ENCODE measurements at regions not wholly inside any gene's neighbourhood (a gene's known extent, or its start where the extent isn't known, plus 50 kb on each side); places are given as distances from the start of the nearest gene placed in this dataset.

DNA sequence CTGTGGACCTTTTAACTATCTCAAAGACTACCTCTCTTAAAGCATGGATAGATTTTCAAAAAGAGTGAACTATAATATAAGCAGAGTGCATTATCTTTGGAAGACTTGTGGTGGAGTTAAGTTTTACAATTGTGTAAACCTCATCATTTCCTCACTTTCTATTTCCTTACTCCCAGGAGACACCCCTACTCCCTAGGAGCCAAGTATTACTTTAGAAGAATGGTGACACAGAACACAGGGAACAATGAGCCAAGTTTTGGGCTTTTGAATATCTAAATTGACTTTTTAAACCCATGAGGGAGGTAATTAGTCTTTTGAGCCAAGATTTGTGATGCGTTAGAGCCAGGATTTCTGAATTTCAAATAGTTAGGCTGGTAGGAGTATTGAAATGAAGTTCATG is 78.9 kb upstream of the UNC5C start:
- TF ChIP-seq, protein P1, sequence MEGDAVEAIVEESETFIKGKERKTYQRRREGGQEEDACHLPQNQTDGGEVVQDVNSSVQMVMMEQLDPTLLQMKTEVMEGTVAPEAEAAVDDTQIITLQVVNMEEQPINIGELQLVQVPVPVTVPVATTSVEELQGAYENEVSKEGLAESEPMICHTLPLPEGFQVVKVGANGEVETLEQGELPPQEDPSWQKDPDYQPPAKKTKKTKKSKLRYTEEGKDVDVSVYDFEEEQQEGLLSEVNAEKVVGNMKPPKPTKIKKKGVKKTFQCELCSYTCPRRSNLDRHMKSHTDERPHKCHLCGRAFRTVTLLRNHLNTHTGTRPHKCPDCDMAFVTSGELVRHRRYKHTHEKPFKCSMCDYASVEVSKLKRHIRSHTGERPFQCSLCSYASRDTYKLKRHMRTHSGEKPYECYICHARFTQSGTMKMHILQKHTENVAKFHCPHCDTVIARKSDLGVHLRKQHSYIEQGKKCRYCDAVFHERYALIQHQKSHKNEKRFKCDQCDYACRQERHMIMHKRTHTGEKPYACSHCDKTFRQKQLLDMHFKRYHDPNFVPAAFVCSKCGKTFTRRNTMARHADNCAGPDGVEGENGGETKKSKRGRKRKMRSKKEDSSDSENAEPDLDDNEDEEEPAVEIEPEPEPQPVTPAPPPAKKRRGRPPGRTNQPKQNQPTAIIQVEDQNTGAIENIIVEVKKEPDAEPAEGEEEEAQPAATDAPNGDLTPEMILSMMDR (conservative IDR thresholded peaks at IDR 0.05; ENCODE audit: low read length): no peak
- no peak for TF ChIP-seq EZH2phosphoT487 (IDR thresholded peaks at IDR 0.05; ENCODE audit: borderline replicate concordance, low read depth, low read length)
